ENCODE measurements at regions not wholly inside any gene's neighbourhood (a gene's known extent, or its start where the extent isn't known, plus 50 kb on each side); places are given as distances from the start of the nearest gene placed in this dataset.

DNA sequence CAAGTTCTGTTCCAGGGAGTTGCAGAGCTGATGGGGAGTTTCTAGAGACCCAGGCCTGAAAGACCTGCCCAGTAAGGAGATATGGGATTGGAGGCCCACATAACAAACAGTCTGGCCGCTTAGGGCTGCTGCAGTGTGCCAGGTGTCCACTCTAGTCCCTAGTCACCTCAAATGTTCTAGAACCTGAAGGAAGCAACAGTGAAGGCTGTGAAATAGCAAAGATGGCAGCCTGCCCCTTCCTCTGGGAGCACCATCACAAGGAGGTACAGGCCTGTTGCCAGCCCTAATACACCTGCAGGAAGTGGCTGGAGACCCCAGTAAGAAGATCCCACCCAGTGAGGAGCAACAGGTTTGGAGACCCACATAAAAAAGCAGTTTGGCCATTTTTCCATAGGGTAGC, 783.8 kb upstream of the EDIL3 start:
- no peak overlapping the region for H3K27ac ChIP-seq (ENCODE audit: low read depth, low read length)
- H3K4me3 ChIP-seq (ENCODE audit: low read depth, low read length): no peak overlapping the region
- no peaks in the 10 kb centered on the region for H3K27me3 ChIP-seq (ENCODE audit: insufficient read depth, low read length)
- H3K36me3 ChIP-seq (ENCODE audit: insufficient read depth, low read length): no peaks in the 10 kb centered on the region
- H2AFZ ChIP-seq (ENCODE audit: low read length, unreplicated experiment): no peak overlapping the region
- no peaks in the 10 kb centered on the region for H3K4me1 ChIP-seq (ENCODE audit: control insufficient read depth, insufficient read depth, low read length, unreplicated experiment)
- no peaks in the 10 kb centered on the region for H3K79me2 ChIP-seq (ENCODE audit: control insufficient read depth, insufficient read depth, low read length, unreplicated experiment)

DNA sequence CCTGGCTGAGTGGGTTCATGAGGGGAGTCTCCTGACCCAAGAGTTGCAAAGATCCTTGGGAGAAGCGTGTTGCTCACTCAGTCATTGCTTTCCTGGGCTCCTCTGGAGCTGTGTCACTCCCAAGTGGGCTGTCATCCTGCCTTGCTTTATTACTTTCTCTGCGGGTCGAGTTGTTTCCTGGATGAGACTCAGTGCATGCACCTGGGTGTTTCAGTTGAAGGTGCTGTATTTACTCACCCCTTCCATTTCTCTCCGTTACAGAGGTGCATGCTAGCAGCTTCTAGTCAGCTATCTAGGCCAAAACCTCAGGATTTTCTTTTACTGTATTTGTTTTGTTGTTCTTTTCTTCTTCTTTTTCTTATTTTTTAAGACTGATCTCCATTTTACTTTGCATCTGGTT, 785.5 kb upstream of the EDIL3 start:
- no peak overlapping the region for H3K4me3 ChIP-seq (ENCODE audit: low read depth, low read length)
- no peaks in the 10 kb centered on the region for H3K79me2 ChIP-seq (ENCODE audit: control insufficient read depth, insufficient read depth, low read length, unreplicated experiment)
- H3K27ac ChIP-seq (ENCODE audit: low read depth, low read length): no peak overlapping the region
- no peaks in the 10 kb centered on the region for H3K27me3 ChIP-seq (ENCODE audit: insufficient read depth, low read length)
- H2AFZ ChIP-seq (ENCODE audit: low read length, unreplicated experiment): no peak overlapping the region
- H3K36me3 ChIP-seq (ENCODE audit: insufficient read depth, low read length): no peaks in the 10 kb centered on the region
- no peaks in the 10 kb centered on the region for H3K4me1 ChIP-seq (ENCODE audit: control insufficient read depth, insufficient read depth, low read length, unreplicated experiment)

DNA sequence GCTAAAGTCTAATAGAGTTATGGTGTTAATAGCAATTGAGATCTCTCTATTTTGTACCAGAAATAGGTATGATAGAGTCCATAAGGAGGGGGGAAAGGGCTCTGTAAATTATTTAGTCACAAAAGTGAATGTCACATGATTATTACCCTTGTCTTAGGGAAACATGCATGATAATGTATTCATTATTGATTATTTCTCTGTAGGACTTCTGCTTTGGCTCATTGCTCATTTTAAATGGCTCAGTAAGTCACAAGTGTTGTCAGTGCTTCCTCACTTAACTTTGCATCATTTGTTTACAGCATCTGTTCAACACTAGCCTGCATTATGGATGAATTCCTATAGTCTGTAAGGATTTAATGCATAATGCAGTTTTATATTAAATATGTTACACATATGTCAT, 788.8 kb upstream of the EDIL3 start:
- no peaks in the 10 kb centered on the region for H3K4me1 ChIP-seq (ENCODE audit: control insufficient read depth, insufficient read depth, low read length, unreplicated experiment)
- no peaks in the 10 kb centered on the region for H3K79me2 ChIP-seq (ENCODE audit: control insufficient read depth, insufficient read depth, low read length, unreplicated experiment)
- H3K27me3 ChIP-seq (ENCODE audit: insufficient read depth, low read length): no peaks in the 10 kb centered on the region
- H3K36me3 ChIP-seq (ENCODE audit: insufficient read depth, low read length): no peaks in the 10 kb centered on the region
- no peak overlapping the region for H3K27ac ChIP-seq (ENCODE audit: low read depth, low read length)
- H3K4me3 ChIP-seq (ENCODE audit: low read depth, low read length): no peak overlapping the region
- H2AFZ ChIP-seq (ENCODE audit: low read length, unreplicated experiment): no peak overlapping the region

DNA sequence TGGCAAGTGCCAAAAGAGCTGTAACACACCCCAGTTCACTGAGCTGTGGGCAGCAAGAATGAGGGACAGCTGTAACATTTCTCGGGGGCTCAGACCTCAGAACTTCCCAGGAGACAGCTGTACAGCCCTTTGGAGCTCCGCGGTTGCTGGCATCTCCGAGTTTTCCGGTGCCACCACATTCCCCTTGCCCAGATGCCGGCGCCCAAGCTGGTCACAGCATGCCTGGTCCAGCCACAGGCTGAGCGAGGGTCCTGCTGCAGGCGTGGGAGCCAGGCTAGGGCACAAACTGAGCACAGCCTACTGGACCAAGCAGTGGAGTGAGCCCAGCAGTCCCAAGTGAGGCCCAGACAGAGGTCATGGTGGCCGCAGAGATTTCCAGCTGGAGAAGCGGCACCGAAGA, 797.7 kb upstream of the EDIL3 start:
- no peak overlapping the region for H3K27ac ChIP-seq (ENCODE audit: low read depth, low read length)
- no peaks in the 10 kb centered on the region for H3K4me1 ChIP-seq (ENCODE audit: control insufficient read depth, insufficient read depth, low read length, unreplicated experiment)
- no peaks in the 10 kb centered on the region for H3K36me3 ChIP-seq (ENCODE audit: insufficient read depth, low read length)
- H3K79me2 ChIP-seq (ENCODE audit: control insufficient read depth, insufficient read depth, low read length, unreplicated experiment): no peaks in the 10 kb centered on the region
- no peak overlapping the region for H2AFZ ChIP-seq (ENCODE audit: low read length, unreplicated experiment)
- no peaks in the 10 kb centered on the region for H3K27me3 ChIP-seq (ENCODE audit: insufficient read depth, low read length)
- H3K4me3 ChIP-seq (ENCODE audit: low read depth, low read length): no peak overlapping the region

DNA sequence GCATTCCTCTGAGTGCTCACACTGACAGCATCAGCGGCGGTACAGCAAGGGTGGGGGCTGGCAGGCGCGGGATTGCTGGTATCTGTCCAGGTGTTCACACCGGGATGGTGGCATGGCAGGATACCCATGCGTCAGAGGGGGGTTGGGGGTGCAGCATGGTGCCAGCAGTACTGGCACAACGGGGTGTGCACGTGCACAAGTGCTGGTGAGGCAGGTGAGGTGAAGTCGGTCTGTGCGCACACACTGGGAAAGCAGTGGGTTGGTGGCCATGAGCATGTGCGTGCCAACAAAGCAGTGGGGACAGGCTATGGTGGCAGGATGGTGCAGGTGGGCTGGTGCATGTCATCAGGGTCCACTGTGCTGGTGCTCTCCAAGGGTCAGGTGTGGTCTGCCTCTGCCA, 819.6 kb upstream of the EDIL3 start:
- Histone ChIP-seq H3K36me3 (ENCODE audit: insufficient read depth, low read length) (no peaks in the 10 kb centered on the region), H3K27ac (ENCODE audit: low read depth, low read length) (no peak overlapping the region), H3K4me3 (ENCODE audit: low read depth, low read length) (no peak overlapping the region), H3K4me1 (ENCODE audit: control insufficient read depth, insufficient read depth, low read length, unreplicated experiment) (no peaks in the 10 kb centered on the region), H2AFZ (ENCODE audit: low read length, unreplicated experiment) (no peak overlapping the region), H3K27me3 (ENCODE audit: insufficient read depth, low read length) (no peaks in the 10 kb centered on the region), H3K79me2 (ENCODE audit: control insufficient read depth, insufficient read depth, low read length, unreplicated experiment) (no peaks in the 10 kb centered on the region)

DNA sequence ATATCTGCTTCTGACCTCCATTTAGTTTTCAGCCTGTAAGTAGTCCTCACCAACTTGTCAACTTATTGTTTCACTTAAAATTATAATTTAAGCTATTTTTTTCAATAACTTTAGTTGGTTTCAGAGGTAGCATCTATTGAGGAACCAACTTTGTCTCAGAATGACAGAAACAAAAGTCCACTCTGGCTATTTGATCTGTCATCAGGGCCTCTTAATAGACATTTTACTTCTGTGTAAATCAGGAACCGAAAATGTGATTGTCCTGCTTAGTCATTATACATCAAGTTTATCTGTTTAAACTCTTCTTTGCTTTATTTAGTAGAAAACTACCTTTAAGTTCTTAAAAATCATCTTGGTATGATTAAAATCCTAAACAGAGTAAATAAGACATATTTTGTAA, 820.8 kb upstream of the EDIL3 start:
- H2AFZ ChIP-seq (ENCODE audit: low read length, unreplicated experiment): no peak overlapping the region
- no peaks in the 10 kb centered on the region for H3K27me3 ChIP-seq (ENCODE audit: insufficient read depth, low read length)
- no peaks in the 10 kb centered on the region for H3K79me2 ChIP-seq (ENCODE audit: control insufficient read depth, insufficient read depth, low read length, unreplicated experiment)
- H3K36me3 ChIP-seq (ENCODE audit: insufficient read depth, low read length): no peaks in the 10 kb centered on the region
- no peak overlapping the region for H3K27ac ChIP-seq (ENCODE audit: low read depth, low read length)
- no peaks in the 10 kb centered on the region for H3K4me1 ChIP-seq (ENCODE audit: control insufficient read depth, insufficient read depth, low read length, unreplicated experiment)
- no peak overlapping the region for H3K4me3 ChIP-seq (ENCODE audit: low read depth, low read length)

DNA sequence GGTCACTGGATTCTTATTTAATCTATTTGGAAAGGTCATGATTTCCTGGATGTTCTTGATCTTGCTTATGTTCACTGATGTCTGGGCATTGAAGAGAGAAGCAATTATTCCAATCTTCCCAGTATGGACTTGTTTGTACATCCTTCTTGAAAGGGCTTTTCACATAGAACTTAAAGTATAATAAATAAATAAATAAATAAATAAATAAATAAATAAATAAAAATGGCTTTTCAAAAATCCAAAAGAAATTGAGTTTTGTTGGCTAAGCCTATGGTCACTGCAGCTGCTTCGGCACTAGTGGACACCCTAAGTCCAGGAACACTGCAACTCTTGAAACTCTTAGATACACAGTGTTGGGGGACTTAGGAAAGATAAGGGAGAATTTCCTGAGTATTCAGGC, 840.7 kb upstream of the EDIL3 start:
- Histone ChIP-seq H3K4me3 (ENCODE audit: low read depth, low read length) (no peak overlapping the region), H3K79me2 (ENCODE audit: control insufficient read depth, insufficient read depth, low read length, unreplicated experiment) (no peaks in the 10 kb centered on the region), H3K27ac (ENCODE audit: low read depth, low read length) (no peak overlapping the region), H3K36me3 (ENCODE audit: insufficient read depth, low read length) (no peaks in the 10 kb centered on the region), H3K4me1 (ENCODE audit: control insufficient read depth, insufficient read depth, low read length, unreplicated experiment) (no peaks in the 10 kb centered on the region), H2AFZ (ENCODE audit: low read length, unreplicated experiment) (no peak overlapping the region), H3K27me3 (ENCODE audit: insufficient read depth, low read length) (no peaks in the 10 kb centered on the region)

DNA sequence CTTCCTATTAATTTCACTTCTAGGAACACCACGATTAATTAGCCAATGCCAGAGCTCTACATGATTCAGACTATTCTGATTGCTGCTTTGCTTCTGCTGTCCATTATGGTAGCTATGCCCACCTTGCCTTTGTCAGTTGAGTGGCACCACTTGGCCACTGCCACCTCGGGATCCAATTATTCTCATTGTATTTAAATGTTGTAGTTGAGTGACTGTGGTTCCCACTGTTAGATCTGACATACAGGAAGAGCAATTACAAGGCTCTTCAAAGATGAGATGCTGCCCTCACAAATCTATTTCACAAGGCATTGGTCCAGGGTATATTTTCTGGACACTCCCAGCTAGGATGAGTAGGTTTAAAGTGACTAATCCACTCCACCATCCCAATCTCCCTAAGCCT, 864.5 kb upstream of the EDIL3 start:
- Histone ChIP-seq H3K27me3 (ENCODE audit: insufficient read depth, low read length) (no peaks in the 10 kb centered on the region), H2AFZ (ENCODE audit: low read length, unreplicated experiment) (no peak overlapping the region), H3K27ac (ENCODE audit: low read depth, low read length) (no peak overlapping the region), H3K4me1 (ENCODE audit: control insufficient read depth, insufficient read depth, low read length, unreplicated experiment) (no peaks in the 10 kb centered on the region), H3K36me3 (ENCODE audit: insufficient read depth, low read length) (no peaks in the 10 kb centered on the region), H3K79me2 (ENCODE audit: control insufficient read depth, insufficient read depth, low read length, unreplicated experiment) (no peaks in the 10 kb centered on the region), H3K4me3 (ENCODE audit: low read depth, low read length) (no peak overlapping the region)

DNA sequence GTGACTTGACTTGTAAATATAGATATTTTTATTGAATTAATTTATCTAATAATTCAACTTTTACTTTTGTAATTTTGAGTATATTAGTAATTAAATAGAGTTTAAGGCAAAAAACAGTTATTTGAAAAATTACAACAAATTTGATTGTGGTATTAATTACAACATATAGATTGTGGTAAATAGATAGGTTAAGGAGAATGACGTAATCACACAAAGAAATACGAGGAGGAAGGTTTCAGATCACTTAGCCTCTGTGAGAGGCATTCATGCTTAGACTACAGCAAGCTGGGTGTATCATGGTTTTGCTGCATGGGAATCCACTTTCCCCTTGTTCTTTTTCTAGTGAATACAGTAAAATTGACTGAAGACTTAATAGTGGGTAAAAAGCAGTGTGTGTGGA, 878.4 kb upstream of the EDIL3 start:
- Histone ChIP-seq H2AFZ (ENCODE audit: low read length, unreplicated experiment) (no peak overlapping the region), H3K4me3 (ENCODE audit: low read depth, low read length) (no peak overlapping the region), H3K27me3 (ENCODE audit: insufficient read depth, low read length) (no peaks in the 10 kb centered on the region), H3K27ac (ENCODE audit: low read depth, low read length) (no peak overlapping the region), H3K4me1 (ENCODE audit: control insufficient read depth, insufficient read depth, low read length, unreplicated experiment) (peaks cover 7% of the 10 kb centered on the region), H3K79me2 (ENCODE audit: control insufficient read depth, insufficient read depth, low read length, unreplicated experiment) (no peaks in the 10 kb centered on the region), H3K36me3 (ENCODE audit: insufficient read depth, low read length) (no peaks in the 10 kb centered on the region)

DNA sequence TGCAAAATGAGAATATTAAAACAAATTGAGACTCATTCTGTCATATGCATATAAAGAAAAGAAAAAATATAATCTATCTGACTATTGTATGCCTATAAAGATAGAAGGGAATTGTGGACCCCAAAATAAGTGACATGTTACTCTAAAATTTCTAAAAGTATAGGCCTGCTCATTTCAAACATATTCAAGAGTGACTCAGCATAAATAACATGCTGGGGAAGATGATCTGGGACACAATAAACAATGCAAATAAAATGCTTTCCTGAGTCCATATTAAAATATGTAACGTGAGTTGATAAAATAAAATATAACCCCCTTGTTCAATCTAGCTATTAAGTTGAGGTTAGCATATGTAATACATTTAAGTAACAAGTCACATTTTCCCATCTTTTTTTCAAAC, 882.0 kb upstream of the EDIL3 start:
- H3K4me1 ChIP-seq (ENCODE audit: control insufficient read depth, insufficient read depth, low read length, unreplicated experiment): peaks cover 4% of the 10 kb centered on the region
- H3K27me3 ChIP-seq (ENCODE audit: insufficient read depth, low read length): no peaks in the 10 kb centered on the region
- peak overlapping the region; percentile 26 for H2AFZ ChIP-seq (ENCODE audit: low read length, unreplicated experiment)
- H3K79me2 ChIP-seq (ENCODE audit: control insufficient read depth, insufficient read depth, low read length, unreplicated experiment): no peaks in the 10 kb centered on the region
- H3K27ac ChIP-seq (ENCODE audit: low read depth, low read length): no peak overlapping the region
- no peak overlapping the region for H3K4me3 ChIP-seq (ENCODE audit: low read depth, low read length)
- no peaks in the 10 kb centered on the region for H3K36me3 ChIP-seq (ENCODE audit: insufficient read depth, low read length)

DNA sequence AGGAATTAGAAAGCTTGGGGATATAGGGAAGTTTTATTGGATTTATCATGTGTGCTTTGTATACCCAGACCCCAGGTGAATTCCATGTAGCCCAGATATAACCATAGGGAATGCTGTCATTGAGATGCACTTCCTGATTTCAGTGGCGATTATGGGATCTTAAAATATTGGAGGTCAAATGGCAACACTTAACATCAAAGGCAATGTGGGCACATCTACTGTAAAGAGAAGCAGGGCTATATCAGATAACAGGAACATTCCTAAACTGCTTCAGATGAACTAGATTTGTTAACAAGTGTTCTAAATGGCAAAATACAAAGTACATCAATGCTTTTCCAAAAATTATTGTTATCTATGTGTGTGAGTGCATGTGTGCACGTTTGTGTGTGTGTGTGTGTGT, 883.5 kb upstream of the EDIL3 start:
- H3K4me1 ChIP-seq (ENCODE audit: control insufficient read depth, insufficient read depth, low read length, unreplicated experiment): peaks cover 4% of the 10 kb centered on the region
- no peak overlapping the region for H2AFZ ChIP-seq (ENCODE audit: low read length, unreplicated experiment)
- no peak overlapping the region for H3K4me3 ChIP-seq (ENCODE audit: low read depth, low read length)
- H3K36me3 ChIP-seq (ENCODE audit: insufficient read depth, low read length): no peaks in the 10 kb centered on the region
- no peaks in the 10 kb centered on the region for H3K27me3 ChIP-seq (ENCODE audit: insufficient read depth, low read length)
- no peaks in the 10 kb centered on the region for H3K79me2 ChIP-seq (ENCODE audit: control insufficient read depth, insufficient read depth, low read length, unreplicated experiment)
- no peak overlapping the region for H3K27ac ChIP-seq (ENCODE audit: low read depth, low read length)

DNA sequence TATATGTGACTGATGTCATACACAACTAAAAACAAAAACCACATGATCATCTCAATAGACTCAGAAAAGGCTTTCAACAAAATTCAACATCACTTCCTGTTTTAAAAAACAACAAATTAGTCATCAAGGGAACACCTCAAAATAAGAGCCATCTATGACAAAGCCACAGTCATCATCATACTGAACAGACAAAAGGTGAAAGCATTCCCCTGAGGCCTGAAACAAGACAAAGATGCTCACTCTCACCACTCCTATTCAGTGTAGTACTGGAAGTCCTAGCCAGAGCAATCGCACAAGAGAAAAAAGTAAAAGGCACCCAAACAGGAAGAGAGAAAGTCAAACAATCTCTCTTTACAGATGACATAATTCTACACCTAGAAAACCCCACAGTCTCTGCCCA, 893.5 kb upstream of the EDIL3 start:
- Histone ChIP-seq H3K79me2 (ENCODE audit: control insufficient read depth, insufficient read depth, low read length, unreplicated experiment) (no peaks in the 10 kb centered on the region), H3K4me3 (ENCODE audit: low read depth, low read length) (no peak overlapping the region), H3K4me1 (ENCODE audit: control insufficient read depth, insufficient read depth, low read length, unreplicated experiment) (no peaks in the 10 kb centered on the region), H3K36me3 (ENCODE audit: insufficient read depth, low read length) (no peaks in the 10 kb centered on the region), H3K27me3 (ENCODE audit: insufficient read depth, low read length) (no peaks in the 10 kb centered on the region), H3K27ac (ENCODE audit: low read depth, low read length) (no peak overlapping the region), H2AFZ (ENCODE audit: low read length, unreplicated experiment) (no peak overlapping the region)
